NCI-H774 (cell line): ENCODE measurements at regions not wholly inside any gene's neighbourhood (a gene's known extent, or its start where the extent isn't known, plus 50 kb on each side); places are given as distances from the start of the nearest gene placed in this dataset.
A peak's percentile ranks its signal among the peaks of the same experiment; 100 is the strongest.
"Not testable (repeated sequence)": the region's sequence is repeated elsewhere in the genome, so short reads cannot be mapped to it uniquely, and the experiment has no call there.

Experiments used
- DNase-seq: peaks from one replicate; lab custom pipeline; 2025; lab: John Stamatoyannopoulos, UW

DNA sequence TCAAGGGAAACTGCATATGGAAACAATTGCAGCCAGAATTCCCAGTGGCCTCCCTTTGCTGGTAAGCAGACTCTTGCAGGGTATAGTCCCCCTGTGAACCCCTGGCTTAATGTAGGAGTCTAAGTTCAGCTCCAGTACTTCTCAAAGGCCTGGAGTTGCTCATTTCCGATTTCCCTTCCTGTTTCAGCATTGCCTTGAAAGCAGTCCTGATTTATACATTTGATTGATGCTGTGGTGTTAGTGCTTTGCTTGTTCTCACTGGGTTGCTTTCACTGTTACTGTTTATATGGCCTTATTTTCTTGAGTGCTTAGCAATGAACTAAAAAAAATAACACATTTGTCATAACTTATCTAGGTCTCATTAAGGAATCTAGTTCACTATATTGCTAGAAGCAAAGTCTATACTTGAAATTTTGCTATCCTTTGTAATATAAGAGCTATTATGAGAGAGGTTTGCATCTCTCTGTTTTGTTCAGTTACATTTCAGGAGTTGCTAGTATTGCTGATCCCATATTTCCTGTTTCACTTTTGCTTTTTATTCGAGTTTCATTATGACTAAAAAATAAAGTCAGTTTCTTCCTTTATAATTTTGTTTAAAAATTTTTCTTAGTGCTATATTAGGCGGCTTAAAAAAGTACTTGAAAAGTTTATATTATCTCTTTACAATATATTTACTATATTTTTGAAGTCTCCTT is 122.4 kb upstream of the NMUR2 start:
- DNase-seq, result no peak

DNA sequence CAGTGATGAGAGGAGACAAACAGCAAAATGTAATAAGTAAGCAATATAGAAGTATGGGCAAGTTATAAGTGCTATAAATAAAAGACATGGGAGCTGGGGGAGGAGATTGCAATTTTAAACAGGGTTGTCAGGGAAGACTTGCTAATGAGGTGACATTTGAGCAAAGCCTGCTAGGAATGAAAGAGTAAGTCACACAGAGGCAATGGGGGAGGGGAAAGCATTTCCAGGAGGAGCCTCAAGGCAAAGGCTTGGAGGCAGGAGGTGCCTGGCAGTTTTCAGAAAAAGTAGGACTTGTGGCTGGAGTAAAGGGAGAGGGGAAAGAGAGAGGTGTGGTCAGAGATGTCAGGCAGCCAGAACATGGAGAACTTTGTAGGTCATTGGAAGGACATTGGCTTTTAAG is 124.4 kb upstream of the NMUR2 start:
- no peak for DNase-seq

DNA sequence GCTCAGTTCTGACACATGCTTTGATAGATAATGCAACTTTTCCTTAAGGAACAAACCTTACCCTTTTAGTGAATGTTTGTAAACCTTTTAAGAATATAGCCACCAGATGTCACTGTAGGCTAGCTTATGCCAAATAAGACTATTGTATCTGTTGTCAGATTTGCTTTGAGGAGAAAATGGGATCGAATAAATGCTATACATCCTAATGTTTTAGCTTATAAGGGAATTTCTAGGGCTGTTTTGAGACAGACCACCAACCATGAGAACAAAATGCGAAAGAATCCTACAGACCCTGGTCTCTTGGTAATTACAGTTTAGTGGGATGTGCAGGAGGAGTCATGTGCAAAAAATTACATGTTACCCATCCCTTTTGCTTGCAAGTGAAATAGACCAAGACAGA is 127.6 kb upstream of the NMUR2 start:
- peak; percentile 65 for DNase-seq

DNA sequence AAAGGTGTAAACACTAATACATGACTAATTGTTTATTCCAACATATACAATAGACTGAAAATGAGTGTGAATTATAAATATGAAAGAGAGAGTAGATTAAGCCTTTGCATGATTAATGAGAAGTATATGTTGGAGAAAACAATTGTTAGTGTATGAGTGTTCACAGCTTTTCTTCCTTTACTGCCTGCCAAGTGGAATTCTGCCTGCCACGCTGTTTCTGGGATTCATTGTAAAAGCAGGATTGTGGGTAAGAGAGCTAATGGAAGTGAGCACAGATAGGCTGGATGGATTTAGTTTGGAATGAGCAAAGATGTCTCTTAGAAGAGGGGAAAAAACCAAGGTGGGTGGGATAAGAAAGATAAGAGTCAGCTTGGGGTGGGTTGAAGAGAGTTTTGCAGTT is 129.6 kb upstream of the NMUR2 start:
- no peak for DNase-seq

DNA sequence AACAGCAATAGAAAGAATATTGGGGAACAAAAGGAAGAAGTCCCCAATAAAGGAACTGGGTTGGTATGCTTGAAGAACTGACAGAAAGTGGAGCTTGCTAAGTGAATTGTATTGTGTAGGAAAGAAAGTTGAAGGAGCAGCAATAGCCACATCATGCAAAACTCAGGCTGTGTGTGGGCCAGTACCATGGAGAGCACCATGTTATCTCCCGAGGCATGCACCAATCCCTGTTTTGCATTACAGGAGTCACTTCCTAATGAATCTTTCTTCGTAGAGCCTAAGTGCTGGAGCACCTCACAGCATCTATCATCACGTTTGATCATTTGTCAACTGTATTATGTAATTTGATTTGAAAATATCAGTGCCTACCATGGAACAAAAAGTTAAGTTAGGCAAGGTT is 137.7 kb upstream of the NMUR2 start:
- DNase-seq, result no peak

DNA sequence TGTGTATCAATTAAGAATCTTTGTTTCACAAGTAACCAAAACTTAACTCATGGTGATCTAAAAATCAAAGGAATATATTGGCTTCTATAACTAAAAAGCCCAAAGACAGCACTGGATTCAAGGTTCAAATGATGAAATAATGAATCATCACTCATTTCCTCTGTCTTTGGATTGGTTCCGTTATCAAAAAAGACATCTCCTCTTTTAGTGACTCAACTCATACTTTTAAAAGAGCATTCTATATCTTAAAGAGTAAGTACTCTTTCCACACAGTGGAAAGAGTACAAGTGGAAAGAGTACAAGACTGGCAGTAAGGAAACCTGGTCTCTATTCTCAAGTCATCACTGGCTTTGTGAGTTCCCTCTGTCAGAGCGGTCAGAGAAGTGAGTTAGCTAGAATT is 141.4 kb upstream of the NMUR2 start:
- DNase-seq, result no peak

DNA sequence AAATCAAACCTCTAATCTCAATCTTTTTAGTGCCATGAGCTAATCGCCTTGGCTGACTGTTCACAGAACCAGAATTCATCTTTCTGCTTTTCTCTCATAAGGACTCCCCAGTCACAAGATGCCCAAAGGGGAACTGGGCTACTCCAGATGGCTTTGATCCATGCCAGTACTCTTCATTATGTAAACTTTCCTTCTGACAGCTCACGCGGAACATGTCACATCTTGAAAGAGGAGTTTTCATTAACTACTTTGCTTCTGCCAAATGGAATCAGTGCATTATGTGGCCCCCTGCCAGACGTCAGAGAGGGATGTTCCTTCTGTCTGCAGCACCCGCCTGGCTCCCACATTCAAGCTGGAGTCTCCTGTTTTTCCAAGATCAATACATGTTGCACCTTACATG is 142.1 kb upstream of the NMUR2 start:
- DNase-seq, result no peak

DNA sequence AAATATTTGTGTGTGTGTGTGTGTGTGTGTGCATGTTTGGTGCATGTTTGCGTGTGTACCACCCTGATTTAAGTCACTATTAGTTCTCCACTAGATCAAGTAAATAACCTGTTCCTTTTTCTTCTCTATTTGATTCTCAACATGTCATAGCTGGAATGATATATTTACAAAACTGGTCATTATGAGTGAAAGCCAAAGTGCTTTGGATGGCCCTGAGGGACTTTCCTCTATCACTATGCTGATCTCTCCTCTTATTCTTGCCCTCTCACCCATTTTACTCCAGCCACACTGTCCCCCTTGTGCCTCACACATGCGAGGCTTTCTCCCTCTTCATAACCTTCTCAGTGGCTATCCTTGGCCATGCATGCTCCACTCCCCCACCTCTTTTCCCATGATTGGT is 144.6 kb upstream of the NMUR2 start:
- no peak for DNase-seq

DNA sequence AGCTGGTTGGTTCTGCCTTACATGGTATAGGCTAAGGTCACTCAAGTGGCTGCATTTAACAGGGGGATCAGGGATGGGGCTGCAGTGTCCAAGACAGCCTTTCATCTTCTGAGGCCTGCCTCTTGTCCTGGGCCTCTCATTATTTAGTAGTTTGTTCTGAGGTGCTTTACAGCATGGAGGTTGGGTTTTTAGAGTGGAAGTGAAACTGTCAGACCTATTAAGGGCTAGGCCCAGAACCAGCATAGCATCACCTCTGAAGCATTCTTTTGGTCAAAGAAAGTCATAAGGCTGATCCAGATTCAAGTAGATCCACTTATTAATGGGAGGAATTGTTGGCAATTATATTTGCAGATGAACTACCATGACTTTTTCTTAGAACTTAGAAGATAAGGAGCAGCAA is 146.0 kb upstream of the NMUR2 start:
- DNase-seq, result no peak

DNA sequence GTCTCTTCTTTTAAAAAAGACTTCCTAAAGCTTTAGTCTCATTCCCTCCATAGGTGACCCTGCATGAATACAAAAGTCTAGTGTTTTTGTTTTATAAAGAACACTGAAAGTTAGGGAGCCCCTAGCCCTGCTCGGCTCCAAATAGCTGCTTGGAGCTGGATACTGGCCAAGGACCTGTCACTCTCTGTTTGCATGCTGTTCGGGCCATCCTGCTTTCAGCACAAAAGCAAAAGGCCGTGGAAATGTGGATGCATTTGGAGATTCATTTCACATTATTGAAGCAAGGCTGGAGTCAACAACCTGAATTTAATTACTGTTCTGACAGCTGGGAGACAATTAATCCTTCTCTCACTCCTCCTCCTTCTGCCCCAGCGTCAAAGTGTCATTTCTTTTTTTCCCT is 151.7 kb upstream of the NMUR2 start:
- DNase-seq, result no peak

DNA sequence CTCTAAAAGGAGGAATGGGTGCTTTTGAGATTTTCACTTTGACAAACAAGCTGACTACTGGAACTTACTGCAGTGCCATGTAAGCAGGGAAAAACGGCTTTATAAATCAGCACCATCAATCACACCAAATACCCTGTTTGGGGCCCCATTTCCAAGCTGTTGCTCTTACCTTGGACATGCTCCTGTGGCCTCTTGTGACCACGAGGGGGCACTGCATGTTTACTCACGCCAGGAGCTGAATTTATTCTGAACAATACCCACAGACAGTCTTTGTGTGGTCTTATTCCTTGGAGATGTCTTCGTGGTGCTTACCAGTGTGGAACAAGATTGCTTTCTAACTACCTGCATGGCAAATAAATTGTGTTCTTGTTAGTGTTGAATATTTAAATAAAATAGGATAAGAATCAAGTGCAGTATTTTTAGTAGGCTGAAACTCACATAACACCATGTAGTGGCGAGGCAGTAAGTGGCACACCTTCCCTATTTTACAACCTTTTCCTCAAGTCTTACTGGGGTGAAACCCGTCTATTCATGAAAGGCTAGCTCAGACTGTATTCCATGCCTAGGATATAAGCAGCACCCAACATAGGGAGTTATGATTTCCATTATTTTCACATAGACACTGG is 155.5 kb upstream of the NMUR2 start:
- DNase-seq, result peak; percentile 23

DNA sequence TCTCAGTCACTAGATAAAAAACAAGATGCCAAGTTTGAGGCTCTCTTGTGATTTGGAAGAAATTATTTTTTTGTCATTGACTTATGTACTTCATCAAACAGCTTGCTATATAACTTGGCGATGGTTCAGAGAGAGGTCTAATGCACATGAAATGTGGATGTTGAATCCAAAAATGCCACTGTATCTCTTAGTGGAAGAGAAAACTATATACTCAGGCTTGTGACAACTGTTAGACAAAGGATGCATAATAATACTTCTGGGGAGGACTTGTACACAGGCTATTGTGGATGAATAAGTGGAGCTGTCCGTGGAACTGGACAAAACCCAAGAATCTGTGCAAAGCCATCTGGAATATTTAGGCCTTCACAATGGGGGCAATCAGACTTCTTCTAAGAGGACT is 162.9 kb upstream of the NMUR2 start:
- DNase-seq, result no peak

DNA sequence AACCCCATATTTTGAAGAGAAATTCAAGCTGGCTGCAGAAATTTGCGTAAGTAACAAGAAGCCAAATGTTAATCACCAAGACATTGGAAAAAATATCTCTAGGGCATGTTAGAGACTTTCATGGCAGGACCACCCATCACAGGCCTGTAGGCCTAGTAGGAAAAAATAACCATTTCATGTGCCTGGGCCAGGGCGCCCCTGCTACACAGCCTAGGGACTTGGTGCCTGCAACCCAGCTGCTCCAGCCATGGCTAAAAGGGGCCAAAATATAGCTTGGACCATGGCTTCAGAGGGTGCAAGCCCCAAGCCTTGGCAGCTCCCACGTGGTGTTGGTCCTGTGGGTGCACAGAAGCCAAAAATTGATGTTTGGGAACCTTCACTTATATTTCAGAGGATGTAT is 167.7 kb upstream of the NMUR2 start:
- no peak for DNase-seq

DNA sequence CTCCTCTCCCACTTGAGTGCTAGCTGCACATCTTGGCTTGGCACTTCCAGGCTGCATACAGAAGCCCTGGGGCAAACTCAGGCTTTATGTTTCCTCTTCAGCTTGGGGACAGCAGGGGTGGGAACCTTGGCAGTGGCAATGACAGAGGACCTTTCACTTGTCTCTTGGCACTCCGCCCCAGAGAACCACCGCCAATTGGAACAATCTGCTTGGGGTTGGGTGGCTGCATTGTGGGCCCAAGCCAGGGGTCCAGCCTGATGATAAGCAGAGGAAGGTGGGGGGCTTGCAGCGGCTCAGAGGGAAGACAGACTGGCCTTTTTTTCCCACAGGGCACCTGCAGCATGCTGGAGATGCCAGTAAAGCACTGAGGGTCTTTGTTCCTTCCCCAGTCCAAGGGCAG is 179.0 kb upstream of the NMUR2 start:
- DNase-seq, result no peak

DNA sequence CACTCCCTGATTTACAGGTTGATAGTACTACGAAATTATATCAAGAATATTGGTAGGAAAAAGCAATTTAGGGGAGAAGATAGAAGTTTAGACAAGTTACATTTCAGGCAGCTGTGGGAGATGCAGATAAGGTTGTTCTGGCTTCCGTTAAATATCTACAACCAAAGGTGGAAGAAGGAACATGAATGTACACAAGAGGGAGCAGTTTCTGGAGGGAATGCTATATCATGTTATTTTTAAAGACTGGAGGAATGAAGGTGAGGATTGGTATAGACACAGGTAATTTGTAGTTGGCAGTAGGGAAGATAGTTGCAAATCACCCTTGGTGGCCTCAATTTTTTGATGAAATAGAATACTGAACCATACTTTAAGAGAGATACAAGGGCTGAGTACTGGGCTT is 187.3 kb upstream of the NMUR2 start:
- no peak for DNase-seq

DNA sequence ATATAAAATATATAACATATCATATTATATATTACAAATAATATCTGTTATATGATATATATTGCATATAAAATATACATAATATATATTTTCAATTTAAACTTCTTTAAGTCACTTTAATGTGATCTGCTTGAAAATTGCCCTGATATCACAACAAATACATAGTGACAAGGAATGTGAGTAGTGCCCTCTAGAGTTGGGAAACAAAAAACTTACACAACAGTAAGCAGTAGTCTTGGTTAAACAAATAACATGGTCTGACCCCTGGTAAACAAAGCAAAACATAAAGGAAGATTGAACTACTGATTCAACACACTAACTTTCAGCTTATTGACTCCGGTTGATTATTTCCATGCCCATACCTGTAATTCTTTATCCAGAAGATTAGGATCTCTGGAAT is 188.3 kb upstream of the NMUR2 start:
- DNase-seq, result no peak

DNA sequence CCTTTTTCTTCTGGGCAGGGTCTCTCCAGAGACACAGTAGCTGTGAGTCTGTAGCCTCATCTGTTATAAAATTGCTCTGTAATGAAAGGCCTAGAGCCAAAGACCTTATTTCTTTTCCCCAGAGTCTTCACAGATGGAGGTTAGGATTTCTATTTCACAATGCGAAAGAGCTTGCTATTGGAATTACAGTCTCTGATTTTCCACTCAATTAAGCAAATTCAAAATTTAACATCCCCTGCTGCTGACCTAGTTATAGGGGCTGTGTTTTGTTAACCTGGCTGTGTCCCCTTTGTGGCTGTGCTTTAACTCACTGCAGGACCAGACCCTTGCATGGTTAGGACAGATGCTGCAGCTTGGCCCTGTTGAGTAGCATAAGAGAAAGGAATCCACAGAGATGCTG is 190.3 kb upstream of the NMUR2 start:
- DNase-seq, result no peak

DNA sequence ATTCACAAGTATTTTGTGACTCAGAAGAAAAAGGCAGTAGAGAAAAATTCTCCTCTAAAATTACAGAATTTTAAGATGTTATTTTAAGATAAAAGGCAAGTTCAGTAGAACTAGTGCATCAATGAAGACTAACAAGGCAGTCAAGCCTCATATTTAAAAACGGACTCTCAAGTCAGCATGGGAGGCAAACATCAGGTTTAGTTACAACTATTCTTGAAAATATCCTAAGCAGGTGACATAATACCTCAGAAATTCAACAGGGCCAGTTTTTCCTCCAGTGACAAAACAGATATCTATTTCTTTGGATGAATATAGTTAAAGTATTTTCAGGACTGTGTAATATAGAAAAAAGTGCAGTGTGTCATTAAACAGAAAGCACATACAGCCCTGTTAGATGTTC is 194.0 kb upstream of the NMUR2 start:
- DNase-seq, result no peak

DNA sequence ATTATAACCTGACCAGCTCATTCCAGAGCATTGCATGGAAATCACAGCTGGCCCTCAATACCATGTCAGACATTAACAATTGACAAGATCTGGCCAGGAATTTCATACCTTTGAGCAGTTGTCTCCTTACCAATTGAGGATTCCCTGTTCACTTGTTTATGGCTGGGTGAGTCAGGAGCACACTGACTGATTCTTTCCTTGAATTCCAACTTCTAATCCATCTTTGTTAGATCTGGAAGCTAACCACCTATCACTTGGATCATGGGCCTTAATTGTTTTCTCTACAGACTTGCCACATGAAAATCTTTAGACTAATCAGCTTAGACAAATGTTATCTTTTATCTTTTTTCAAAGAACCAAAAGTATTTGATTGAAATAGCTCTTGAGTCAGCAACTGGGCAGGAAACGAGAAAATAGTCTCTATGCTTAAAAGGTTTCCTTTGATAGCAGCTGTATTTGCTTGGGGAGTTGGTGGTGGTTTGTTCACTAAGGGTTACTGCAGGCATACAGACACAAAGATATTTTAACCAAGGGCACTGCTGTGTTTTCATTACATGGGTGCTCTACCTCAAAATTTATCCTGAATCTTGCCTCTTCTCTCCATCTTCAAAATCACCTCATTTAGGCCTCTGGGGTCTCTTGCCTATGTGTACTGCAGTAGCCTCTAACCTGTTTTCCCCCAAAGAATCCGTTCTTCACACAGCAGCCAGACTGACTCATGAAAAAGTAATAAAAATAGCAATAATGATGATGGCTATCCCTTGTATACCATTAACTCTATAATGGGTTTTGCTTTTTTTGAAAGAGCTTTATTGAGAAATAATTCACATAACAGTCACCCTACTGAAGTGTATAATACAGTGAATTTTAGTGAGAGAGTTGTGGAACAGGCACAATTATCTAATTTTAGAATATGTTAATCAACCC is 197.0 kb upstream of the NMUR2 start:
- no peak for DNase-seq

DNA sequence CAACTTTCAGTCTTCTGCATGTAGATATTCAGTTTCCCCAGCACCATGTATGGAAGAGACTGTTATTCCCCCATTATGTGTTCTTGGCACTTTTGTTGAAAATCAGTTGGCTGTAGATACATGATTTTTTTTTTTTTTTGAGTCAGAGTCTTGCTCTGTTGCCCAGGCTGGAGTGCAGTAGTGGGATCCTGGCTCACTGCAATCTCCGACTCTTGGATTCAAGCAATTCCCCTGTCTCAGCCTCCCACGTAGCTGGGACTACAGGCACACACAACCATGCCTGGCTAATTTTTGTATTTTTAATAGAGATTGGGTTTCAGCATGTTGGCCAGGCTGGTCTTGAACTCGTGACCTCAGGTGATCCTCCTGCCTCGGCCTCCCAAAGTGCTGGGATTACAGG is 201.0 kb upstream of the NMUR2 start:
- DNase-seq, result not testable (repeated sequence)

DNA sequence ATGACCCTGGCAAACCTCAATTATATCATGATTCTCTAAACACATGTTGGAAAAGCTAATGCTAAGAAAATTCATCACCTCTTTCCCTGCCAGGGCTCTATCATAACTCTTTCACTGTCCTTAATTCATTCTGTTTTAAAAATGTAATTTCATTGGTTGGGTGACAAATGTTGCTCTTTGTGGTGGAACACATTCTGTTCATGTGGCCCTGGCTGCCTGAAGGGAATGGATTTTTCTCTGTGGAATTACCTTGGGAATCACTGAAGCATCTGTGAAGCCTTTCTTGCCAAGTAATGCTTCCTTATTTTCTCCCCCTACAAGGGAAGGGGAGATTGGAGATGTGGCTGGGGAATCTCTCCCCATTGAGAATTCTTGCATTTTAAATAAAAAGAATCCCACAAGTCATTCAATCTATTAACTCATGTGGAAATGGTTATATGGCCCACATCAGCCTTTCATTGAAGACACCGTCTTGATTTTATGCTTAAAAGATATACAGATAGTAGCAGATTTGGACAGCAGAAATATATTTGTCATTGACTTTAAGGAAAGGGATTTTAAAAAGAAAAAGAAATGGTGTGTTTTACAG is 201.8 kb upstream of the NMUR2 start:
- no peak for DNase-seq

DNA sequence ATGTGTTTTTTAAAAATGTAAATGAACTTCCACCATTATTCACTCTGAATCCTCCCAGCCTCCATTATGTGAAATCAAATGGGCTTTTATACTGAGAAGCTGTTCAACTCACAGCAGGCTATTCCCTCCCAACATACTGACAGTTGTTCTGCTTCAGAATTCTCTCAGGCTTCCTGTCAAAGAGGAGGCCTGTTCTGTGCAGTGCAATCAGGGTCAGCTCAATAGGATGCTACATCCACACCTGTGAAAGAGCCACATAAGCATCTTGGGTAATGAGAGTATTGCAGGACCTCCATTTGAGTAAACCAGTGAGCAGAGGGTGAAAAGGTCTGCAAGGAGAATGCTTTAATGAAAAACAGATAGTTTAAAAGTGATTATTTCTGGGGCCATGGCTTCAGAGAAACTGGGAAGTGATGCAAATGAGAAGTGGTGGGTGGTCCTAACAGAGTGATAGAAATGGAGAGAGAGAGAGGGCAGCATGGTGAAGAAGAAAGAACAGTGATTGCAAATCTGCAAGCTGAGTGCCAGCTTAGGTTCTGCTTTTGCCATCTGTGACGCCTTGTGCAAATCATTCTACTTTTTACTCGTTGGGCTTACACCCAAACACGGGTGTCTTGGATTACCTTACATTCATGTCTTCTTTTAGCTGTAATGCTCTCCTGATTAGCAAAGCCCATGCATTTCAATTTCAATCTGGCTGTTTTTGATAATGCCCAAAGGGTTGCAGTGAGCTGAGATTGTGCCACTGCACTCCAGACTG is 202.5 kb upstream of the NMUR2 start:
- DNase-seq, result no peak
